NOMO-1 treated with dmso at 0.1 percent for 144 hours (cell line): ENCODE measurements at regions not wholly inside any gene's neighbourhood (a gene's known extent, or its start where the extent isn't known, plus 50 kb on each side); places are given as distances from the start of the nearest gene placed in this dataset.
"Not testable (repeated sequence)": the region's sequence is repeated elsewhere in the genome, so short reads cannot be mapped to it uniquely, and the experiment has no call there.

Source experiments
- DNase-seq: peaks from one replicate; lab custom pipeline; 2025; ENCODE audit not compliant: unreplicated experiment; lab: John Stamatoyannopoulos, UW

DNA sequence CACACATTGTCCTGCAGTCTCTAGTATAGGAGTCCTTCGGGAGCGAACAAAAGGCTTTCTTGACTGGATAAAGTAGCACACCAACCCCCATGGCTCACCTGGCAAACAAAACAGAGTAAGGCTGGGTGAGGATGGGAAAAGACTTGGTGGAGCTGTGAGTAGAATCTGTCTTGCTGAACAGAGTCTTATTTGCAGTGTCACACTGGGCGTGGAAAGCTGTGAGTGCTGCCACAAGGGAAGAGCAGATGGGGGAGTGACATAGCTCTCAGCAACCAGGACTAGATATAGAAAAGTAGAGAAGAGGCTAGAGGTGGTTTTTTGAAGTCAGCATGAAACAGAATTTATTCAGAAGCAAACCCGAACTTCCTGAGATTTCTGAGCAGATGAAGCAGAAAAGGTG is 137.2 kb upstream of the ESX1 start:
- DNase-seq: no peak

DNA sequence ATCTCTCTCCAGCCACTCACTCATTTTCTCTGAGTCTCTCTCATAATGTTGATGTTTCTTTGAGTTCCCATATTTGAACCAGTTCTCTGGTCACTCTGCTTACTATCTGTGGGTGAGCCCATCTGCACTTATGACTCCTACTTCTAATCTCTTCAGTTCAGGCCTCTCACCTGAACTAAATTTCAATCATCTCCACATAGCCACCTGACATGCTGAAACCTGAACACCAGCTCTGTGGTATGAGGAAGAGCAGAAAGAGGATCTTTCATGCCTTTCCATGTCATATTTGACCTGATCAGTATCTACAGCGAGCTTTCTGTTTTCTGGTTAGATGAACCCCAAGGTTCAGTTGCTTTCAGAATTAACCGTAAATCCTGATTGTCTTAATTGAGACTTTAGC is 122.2 kb upstream of the ESX1 start:
- DNase-seq: no peak

GRCh38 chrX:104372547-104372946 is 117.8 kb upstream of the ESX1 start:
- no peak for DNase-seq

DNA sequence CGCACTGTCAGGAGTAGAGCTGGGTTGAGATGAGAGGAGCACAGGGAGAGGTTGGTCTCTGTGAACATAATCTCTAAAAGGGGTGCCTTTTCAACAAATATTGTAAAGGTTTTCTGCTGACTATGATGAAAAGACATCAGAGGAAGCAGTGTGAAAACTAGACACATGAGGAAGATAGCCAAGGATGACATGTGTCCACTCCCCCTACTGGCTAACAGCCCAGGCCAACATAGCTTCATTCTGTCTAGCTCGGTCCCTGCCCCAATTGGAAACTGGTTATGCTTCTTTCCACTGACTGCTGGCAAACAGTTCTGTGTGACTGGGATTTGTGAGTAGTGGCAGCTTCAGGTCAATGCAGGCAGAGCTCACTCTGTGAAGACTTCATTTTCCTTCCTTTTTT is 115.4 kb upstream of the ESX1 start:
- DNase-seq: no peak

DNA sequence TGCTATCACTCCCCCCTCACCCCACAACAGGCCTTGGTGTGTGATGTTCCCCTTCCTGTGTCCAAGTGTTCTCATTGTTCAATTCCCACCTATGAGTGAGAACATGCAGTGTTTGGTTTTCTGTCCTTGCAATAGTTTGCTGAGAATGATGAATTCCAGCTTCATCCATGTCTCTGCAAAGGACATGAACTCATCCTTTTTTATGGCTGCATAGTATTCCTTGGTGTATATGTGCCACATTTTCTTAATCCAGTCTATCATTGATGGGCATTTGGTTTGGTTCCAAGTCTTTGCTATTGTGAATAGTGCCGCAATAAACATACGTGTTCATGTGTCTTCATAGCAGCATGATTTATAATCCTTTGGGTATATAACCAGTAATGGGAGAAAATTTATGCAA is 106.0 kb upstream of the ESX1 start:
- not testable (repeated sequence) for DNase-seq

DNA sequence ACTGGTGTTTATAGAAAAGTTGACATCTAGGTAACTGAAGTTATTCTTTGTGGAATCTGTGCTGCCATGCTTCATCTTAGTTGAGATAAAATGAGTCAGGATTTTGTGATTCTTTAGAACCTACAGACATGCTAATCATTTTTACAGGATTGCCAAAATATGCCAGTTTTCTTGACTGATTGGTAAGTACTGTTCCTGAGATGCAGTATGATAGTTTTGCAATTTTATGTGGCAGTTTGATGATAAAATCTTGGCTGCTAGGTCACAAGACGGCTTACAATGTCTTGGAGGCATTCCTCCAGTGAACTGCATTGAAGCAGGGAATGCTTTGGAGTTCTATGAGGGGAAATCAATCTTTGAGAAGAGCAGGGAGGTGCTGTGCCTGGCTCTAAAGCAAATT is 104.4 kb upstream of the ESX1 start:
- DNase-seq: no peak

DNA sequence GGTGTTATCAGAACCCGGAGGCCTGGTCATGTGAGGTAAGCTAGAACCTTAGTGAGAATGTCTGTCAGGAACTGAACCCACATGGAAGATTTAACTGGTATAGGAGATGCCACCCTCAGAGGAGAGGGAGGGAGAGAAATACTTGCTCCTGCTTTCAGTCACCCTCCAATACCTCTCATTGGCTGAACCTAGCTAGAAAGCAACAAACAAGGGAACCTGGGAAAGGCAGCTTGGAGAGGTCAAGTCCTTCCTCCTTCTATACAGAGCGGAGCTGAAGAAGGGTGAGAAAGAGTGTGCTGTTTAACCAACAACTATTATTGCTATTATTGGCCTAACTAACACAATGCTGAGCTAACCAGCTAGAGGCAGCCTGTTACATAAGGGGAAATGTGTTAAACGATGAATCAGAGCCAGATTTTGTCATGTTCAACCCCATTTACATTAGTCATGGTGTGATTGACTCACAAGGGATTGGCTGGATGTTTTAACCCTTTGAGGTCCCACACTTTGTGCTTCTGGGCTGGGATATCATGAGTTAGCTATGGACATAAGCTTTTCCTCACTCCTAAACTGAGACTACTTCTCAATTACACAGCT is 96.5 kb upstream of the ESX1 start:
- DNase-seq: peak; percentile 27

- peak; percentile 29 for DNase-seq
Measured at GRCh38 chrX:104347860-104348259, 93.1 kb upstream of the ESX1 start.

GRCh38 chrX:104343428-104344129 is 88.8 kb upstream of the ESX1 start:
- peak; percentile 33 for DNase-seq

- DNase-seq: no peak
Measured at GRCh38 chrX:104342065-104342464, 87.3 kb upstream of the ESX1 start.

DNA sequence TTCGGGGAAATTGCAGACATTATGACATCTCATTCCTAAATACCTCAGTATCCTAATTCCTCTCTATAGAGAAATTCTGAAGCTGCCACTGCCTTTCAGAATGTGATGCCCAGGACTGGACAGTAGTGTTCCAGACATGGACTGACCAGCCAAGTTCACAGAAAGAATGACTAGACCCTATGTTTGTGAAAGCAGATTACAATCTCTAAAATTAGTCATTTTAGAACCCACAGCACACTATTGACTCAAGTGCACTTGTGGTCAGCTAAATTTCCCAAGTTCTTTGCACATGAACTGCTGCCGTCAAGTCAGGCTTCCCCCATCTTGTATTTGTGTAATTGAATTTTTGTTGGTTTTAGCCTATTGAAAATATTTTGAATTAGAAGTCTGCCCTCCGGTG is 81.0 kb upstream of the ESX1 start:
- DNase-seq: no peak

GRCh38 chrX:104334971-104335370 is 80.2 kb upstream of the ESX1 start:
- DNase-seq: no peak

DNA sequence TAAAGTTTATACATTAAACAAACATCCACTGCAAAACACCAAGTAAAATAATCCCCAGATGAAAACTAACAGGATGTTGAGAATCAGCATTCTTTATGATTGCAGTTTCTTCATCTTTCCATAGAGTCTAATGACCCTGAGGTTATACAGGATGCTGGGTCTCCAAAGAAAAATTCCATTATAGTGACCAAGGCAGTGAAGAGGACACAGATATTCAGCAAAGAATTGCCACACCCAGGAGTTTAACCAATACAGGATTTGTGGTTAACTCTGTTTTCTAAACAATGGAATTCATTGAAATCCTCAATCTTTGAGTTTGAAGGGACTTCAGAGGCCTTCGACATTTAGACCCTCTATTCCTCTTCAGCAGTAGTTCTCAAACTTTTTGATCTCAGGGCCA is 76.2 kb upstream of the ESX1 start:
- DNase-seq: no peak

DNA sequence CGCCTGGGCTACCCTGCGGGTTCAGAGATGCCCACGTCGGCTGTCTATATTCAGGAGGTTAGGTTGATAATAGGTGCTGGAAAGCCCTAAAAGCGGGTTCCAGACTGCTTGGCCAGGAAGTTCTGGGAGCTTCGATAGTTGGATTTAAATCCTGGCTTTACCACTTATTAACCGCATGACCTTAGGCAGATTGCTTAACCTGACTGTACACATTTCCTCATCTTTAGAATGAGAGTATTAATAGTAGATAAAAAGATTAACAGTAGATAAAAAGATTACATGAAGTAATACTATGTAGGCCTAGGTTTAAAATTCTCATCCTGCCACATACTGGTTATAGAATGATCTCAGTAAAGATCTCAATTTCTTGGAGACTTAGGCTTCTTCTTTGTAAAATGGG is 75.0 kb upstream of the ESX1 start:
- DNase-seq: no peak

- DNase-seq: no peak
Measured at GRCh38 chrX:104325213-104325585, 70.5 kb upstream of the ESX1 start.

- no peak for DNase-seq
Measured at GRCh38 chrX:104324461-104325212, 69.9 kb upstream of the ESX1 start.

- DNase-seq: no peak
Measured at GRCh38 chrX:104319346-104319745, 64.6 kb upstream of the ESX1 start.

DNA sequence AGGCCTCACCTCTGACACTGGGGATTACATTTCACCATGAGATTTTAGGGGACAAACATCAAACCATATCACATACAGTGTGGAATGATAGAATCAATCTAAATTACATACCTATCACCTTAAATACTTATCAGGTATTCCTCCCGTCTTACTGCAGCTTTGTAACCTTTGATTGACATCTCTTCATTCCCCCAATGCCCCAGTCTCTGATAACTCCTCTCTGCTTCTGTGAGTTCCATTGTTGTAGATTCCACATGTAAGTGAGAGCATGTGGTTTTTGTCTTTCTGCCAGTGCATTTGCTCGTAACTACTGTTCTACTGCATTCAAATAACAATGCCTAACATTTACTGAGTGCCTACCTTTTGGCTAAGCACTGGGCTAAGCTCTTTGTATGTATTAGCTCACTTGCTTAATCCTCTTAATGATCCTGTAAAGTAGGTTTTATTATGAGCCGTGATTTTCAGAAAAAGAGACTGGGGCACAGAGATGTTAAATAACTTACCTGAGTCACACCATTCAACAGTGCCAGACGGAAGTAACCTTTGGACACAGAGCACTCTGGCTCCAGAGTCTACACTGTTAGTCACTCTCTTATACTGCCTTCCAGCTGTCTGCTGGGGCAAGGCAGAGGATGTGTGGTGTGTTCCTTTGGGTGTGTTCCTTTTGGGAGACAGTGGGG is 63.7 kb upstream of the ESX1 start:
- no peak for DNase-seq

DNA sequence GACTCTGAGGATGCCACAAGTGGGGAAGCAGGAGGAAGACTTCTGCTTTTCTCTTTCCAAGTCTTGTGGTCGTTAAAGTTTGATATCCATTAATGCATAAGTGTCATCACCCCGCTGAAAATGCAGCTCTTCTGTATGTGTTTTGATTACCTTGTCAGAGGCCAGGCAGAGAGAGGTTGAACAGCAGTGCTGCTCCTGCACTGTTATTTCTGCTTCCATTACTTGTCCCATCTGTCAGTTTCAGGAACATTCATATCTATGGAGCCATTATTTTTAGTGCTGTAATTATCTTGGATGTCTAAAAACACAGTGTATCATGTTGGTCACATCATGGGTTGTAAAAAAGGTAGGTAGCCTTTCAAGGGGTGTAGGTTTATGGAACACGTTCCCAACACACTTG is 62.0 kb upstream of the ESX1 start:
- DNase-seq: no peak

DNA sequence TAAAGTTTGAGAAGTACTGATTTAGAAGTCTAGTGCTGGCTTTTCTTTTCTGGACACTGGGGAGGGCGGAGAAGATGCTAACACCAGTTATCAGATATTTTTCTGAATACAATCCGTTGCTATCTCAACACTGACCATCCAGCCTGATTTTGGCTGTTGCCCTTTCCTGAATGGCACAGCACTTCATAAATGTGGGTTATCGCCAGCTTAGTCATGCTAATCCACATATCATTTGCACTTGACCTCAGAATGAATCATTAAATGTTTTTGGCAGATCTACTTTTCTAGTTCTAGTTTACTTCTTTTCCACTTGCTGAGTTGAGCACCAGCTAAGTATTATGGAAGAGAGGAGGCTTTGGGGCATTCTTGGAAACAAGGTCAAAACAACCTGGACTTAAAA is 60.8 kb upstream of the ESX1 start:
- no peak for DNase-seq

GRCh38 chrX:104310657-104311254 is 56.0 kb upstream of the ESX1 start:
- DNase-seq: no peak
